ENCODE measurements at regions not wholly inside any gene's neighbourhood (a gene's known extent, or its start where the extent isn't known, plus 50 kb on each side); places are given as distances from the start of the nearest gene placed in this dataset.
A peak's percentile ranks its signal among the peaks of the same experiment; 100 is the strongest.

DNA sequence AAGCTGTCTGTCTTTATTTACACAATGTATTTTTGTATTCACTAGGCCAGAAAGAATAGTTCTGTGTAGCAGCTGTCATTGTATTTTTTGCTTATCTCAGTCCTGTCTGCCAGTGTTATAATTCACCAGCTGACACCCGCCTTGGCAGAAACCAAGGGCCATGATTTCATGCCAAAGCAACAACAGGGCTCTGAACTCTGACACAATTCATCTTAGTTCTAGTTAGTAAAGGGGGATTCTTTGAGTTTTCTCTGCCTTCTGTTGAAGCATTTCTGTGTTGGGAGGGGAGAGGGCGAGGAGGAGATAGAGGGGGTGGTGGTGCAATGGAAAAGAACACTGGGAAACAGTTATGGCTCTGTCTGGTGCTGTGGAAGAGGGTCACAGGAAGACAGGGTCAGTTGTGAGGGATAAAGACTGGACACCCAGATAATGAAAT is 684.6 kb upstream of the MARCKS start:
- Histone ChIP-seq H3K36me3 (no peaks in the 10 kb centered on the region), H3K4me1 (ENCODE audit: low read depth) (peaks cover 10% of the 10 kb centered on the region), H3K27me3 (no peaks in the 10 kb centered on the region), H3K9me3 (ENCODE audit: low read depth) (no peaks in the 10 kb centered on the region), H3K4me3 (no peak overlapping the region), H3K27ac (no peak overlapping the region)
- TF ChIP-seq CTCF (IDR thresholded peaks at IDR 0.05; ENCODE audit: low read depth, low read length) = no peak
- DNase-seq (ENCODE audit: low read depth in 1 of 2, low spot score in 1 of 2) = peak in 1 of 2 donors; percentile 58

- DNase-seq (ENCODE audit: low read depth in 1 of 2, low spot score in 1 of 2) = peak in 1 of 2 donors; percentile 11
- no peak for TF ChIP-seq CTCF (IDR thresholded peaks at IDR 0.05; ENCODE audit: low read depth, low read length)
- Histone ChIP-seq H3K27me3 (no peaks in the 10 kb centered on the region), H3K4me3 (no peak overlapping the region), H3K27ac (no peak overlapping the region), H3K36me3 (no peaks in the 10 kb centered on the region), H3K9me3 (ENCODE audit: low read depth) (no peaks in the 10 kb centered on the region), H3K4me1 (ENCODE audit: low read depth) (no peaks in the 10 kb centered on the region)
Observed at GRCh38 chr6:113178349-113178748, 678.8 kb upstream of the MARCKS start.

DNA sequence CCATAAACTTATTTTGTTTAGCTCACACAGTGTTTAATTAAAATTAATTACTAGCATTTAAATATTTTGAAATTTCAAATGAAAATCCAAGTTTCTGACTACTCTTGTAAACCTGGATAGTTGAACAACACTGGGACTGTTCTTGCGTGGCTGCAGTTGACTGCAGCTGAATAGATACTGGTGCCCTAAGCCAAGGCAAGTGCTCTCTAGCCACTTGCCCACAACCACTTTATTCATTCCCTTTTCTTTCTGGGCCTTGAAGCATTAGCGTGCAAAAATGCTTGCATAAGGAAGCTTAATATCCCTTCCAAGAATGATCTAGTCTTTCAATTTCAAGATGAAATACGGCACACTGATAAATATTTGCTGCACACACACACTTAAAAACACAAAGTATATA is 676.0 kb upstream of the MARCKS start:
- Histone ChIP-seq H3K9me3 (ENCODE audit: low read depth) (no peaks in the 10 kb centered on the region), H3K27me3 (no peaks in the 10 kb centered on the region), H3K27ac (no peak overlapping the region), H3K36me3 (no peaks in the 10 kb centered on the region), H3K4me3 (no peak overlapping the region), H3K4me1 (ENCODE audit: low read depth) (no peaks in the 10 kb centered on the region)
- no peak for DNase-seq (ENCODE audit: low read depth in 1 of 2, low spot score in 1 of 2)
- no peak for TF ChIP-seq CTCF (IDR thresholded peaks at IDR 0.05; ENCODE audit: low read depth, low read length)

GRCh38 chr6:113182370-113183141 is 674.6 kb upstream of the MARCKS start:
- TF ChIP-seq CTCF (IDR thresholded peaks at IDR 0.05; ENCODE audit: low read depth, low read length) = no peak
- Histone ChIP-seq H3K4me1 (ENCODE audit: low read depth) (no peaks in the 10 kb centered on the region), H3K36me3 (no peaks in the 10 kb centered on the region), H3K4me3 (no peak overlapping the region), H3K27me3 (no peaks in the 10 kb centered on the region), H3K27ac (no peak overlapping the region), H3K9me3 (ENCODE audit: low read depth) (no peaks in the 10 kb centered on the region)
- DNase-seq (ENCODE audit: low read depth in 1 of 2, low spot score in 1 of 2) = peak in 1 of 2 donors; percentile 82

GRCh38 chr6:113184291-113184690 is 672.9 kb upstream of the MARCKS start:
- peak in 1 of 2 donors; percentile 77 for DNase-seq (ENCODE audit: low read depth in 1 of 2, low spot score in 1 of 2)
- no peaks in the 10 kb centered on the region for H3K36me3 ChIP-seq
- H3K27ac ChIP-seq = no peak overlapping the region
- H3K4me3 ChIP-seq = no peak overlapping the region
- no peaks in the 10 kb centered on the region for H3K9me3 ChIP-seq (ENCODE audit: low read depth)
- TF ChIP-seq CTCF (IDR thresholded peaks at IDR 0.05; ENCODE audit: low read depth, low read length) = peak; percentile 25
- H3K27me3 ChIP-seq = no peaks in the 10 kb centered on the region
- no peaks in the 10 kb centered on the region for H3K4me1 ChIP-seq (ENCODE audit: low read depth)
